Activated T-cell treated with anti-CD3 and anti-CD28 coated beads, Interleukin-2, amount 50 U/mL, for 48 hours (primary cell): ENCODE measurements at regions not wholly inside any gene's neighbourhood (a gene's known extent, or its start where the extent isn't known, plus 50 kb on each side); places are given as distances from the start of the nearest gene placed in this dataset.
"Not testable (repeated sequence)": the region's sequence is repeated elsewhere in the genome, so short reads cannot be mapped to it uniquely, and the experiment has no call there.

Source experiments
- DNase-seq, 2 experiments: peaks; one replicate each; pipeline ENCODE4 v3.0.0-alpha.2; 2020

DNA sequence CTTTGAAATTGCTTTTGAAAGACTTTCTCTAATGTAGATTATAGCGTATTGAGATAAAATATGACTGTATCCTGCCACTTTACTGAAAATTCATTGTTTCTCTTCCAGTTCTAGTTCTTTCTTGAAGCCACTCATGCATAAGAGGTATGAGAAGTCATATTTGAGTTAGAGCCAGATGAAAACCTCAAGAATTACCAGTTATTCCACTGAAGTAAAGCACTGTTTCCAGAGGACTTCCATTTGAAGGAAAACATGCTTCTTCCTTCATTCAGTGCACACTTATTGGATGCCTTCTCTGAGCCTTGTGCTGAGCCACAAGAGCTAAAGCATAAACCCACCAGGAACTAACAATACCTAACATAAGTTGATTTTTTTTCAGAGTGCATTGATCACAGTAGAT, 513.4 kb downstream of the ZNF385D start:
- no peak for DNase-seq

DNA sequence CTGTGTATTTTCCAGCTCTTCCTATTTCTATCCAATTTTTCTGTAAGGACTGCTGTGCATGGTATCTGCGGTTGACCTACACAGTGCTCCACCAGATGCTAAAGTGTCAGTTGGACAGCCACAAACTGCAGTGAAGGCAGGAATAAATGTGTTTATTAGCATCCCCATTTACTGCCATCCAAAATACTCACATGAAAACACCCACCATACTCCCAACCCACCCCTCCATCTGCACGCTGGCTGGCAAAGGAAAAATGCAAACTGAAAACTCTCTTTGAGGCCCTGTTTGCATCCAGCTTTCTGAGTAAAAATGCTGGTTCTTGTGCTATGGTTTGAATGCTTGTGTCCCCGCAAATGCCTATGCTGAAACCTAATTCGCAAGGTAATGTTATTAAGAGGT, 515.5 kb downstream of the ZNF385D start:
- no peak for DNase-seq

DNA sequence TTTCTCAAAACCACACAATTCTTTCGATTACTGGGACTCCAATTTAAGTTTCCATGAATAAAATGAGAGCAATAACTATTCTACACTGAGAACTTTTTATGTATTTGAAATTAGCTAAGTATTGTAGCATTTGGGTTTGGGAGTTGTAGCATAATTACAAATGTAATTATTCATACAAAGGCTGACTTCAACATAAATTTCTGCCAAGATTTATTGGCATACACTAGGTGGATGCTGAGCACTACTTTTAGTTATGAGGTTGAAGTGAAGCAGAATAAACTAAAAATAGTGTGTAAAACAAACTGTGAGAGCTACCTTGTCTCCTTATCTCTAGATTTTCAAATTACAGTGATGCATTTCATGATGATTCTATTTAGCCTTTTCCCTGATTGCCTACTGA, 516.1 kb downstream of the ZNF385D start:
- DNase-seq: no peak

DNA sequence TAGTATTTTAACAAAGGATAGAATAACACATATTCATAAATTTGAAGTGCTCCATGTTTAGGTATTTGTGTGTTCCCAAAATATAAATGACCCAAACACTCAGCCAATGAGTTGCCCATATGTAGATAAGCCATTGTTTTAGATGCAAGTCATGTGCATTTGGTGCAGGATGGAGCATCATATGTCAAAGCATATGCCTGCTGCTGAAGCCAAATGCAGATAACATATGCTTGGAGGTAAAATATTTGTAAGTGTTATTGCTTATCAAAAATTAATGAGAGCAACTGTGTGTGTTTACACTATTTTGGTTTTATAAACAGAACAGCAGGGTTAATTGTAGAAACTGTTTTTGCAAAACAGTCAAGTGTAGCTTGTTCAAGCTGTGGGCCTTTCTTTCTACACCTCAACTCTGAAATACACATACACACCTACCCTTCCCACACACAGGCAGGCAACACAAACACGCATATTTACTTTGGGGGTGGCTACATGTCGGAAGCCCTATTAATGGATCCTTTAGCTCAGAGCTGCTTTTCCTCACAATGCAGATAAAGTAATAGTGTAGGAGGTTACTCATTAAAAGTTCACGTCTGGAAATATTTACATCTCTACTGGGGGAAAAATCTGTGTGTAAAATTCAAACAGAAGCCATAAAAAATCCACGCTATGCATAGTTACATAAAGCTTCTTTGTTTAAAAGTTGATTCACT, 521.4 kb downstream of the ZNF385D start:
- DNase-seq: no peak

DNA sequence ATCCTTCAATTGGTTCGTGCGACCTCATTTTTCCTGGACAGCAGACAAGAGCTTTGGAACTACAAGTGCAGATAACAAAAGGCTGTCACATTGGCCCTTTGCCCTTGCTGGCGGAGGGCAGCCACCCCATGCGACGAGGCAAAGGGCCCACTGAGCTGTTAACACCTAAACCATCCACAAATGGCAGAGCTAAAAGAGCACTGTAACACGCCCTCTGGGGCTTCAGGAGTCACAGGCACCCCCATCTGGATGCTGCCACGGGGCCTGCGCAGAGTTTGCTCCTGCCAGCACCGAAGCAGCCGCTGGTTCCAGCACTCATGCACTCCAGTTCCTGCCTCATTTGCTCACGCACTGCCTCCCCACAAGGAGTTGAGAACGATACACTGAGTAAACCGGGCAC, 524.9 kb downstream of the ZNF385D start:
- DNase-seq: no peak

DNA sequence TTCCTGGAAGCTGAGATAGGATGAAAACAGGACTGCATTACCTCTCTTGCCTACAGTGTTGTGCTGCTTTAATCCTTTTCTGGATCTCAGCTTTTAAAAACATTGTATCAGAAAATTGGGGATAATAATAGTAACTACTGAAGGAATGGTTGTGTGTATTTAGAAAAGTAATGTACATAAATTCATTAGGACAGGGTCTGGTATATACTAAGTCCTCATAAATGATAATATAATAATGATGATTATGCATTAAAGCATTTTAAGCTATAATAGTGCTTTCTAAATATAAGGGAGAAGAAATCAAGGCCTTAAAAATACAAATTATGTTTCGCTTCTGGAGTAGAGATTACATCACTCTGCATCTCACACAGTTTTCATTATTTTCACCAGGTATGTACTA, 530.1 kb downstream of the ZNF385D start:
- no peak for DNase-seq

DNA sequence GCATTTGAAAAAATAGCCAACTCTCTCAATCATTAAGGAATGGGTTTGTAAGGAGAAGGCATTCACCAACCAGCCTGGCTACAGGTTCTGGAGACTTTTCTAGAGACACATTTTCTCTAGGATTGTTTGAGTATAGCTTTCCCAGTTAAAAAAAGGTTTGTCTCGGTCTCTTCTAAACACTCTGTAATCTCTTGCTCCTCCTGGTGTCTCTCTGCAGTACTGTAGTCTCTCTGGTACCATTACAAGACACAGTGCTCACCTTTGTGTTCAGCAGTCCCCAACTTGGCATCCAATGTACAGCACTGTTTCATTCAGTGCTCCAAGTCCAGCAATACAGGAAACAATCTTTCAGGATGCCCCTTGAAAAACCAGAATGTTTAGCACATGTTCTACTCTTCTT, 534.4 kb downstream of the ZNF385D start:
- DNase-seq: no peak

DNA sequence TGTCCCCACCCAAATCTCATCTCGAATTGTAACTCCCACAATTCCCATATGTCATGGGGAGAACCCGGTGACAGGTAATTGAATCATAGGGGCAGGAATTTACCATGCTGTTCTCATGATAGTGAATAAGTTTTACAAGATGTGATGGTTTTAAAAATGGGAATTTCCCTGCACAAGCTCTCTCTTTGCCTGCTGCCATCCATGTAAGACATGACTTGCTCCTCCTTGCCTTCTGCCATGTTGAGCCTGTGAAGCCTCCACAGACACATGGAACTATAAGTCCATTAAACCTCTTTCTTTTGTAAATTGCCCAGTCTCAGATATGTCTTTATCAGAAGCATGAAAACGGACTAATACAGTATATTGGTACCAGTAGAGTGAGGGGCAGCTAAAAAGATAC, 546.9 kb downstream of the ZNF385D start:
- DNase-seq: not testable (repeated sequence)

DNA sequence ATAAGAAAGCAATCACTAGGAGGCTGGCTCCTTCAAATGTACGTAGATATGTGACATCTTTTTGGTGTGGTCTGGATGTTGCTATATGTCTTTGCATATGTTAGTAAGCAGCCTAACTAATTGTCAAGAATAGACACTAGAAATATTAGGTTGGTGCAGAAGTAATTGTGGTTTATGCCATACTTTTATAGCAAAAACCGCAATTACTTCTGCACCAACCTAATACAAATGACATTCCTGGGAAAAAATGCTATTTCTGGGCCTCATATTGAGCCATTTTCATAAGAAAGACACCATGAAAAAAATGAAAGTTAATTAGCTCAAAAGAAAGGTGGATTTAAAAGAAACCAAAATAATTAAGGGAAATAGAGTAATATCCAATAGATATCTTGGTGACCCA, 555.8 kb downstream of the ZNF385D start:
- DNase-seq: no peak

DNA sequence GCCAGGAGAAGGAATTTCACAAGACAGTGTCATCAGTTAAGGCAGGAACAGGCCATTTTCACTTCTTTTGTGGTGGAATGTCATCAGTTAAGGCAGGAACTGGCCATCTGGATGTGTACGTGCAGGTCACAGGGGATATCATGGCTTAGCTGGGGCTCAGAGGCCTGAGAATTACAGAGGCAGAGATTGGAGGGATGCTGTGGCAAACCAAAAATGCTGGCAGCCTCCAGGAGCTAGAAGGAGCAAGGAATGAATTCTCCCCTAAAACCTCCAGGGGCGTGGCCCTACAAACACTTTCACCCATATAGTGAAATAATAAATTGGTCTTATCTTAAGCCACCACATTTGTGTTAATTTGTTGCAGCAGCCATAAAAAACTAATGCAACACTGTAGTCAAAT, 557.0 kb downstream of the ZNF385D start:
- not testable (repeated sequence) for DNase-seq

DNA sequence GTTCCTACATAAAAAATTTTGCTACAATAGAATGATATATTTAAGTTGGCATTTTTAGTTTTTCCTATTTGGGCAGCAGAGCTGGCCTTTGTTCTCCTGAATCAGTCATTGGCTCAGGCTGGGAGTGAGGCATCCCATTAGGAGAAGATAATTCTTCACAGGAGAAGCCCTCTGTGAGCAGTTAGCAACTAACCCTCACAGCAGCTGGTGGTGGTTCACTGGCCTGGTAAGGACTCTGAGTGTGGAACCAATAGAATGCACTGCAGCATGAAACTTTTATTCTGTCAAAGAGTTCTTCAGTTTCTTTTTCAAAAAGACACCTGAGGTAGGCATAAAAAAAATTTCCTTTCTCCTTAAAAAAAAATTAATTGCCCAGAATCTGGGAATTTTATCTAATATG, 562.6 kb downstream of the ZNF385D start:
- no peak for DNase-seq

DNA sequence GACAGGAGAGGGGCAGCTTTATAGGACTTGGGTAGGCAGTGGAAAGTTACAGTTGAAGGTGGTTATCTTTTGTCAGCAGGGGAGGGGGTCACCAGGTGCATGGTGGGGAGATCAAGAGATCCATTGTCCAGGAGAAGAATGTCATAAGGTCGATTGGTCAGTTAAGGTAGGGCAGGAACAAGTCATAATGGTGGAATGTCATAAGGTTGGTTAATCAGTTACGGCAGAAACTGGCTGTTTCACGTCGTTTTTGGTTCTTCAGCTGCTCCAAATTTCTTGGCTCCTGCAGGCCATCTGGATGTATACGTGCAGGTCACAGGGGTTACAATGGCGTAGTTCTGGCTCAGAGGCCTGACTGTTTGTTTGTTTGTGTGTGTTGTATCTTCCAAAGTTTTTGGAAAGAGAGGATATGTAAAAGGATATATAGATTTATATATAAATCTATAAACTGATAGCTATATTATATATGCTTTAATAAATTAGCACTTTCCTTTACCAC, 565.1 kb downstream of the ZNF385D start:
- DNase-seq: no peak

DNA sequence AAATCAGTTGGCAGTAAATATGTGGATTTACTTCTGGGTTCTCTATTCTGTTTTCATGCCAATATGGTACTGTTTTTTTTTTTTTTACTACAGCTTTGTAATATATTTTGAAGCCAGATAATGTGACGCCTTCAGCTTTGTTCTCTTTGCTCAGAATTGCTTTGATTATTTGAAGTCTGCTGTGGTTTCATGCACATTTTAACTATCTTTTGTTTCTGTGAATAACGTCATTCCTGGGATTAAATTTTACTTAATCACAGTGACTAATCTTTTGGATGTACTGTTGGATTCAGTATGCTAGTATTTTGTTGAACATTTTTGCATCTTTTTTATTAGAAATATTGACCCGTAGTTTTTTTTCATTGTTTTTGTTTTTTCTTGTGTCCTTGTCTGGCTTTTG, 576.5 kb downstream of the ZNF385D start:
- DNase-seq: no peak

DNA sequence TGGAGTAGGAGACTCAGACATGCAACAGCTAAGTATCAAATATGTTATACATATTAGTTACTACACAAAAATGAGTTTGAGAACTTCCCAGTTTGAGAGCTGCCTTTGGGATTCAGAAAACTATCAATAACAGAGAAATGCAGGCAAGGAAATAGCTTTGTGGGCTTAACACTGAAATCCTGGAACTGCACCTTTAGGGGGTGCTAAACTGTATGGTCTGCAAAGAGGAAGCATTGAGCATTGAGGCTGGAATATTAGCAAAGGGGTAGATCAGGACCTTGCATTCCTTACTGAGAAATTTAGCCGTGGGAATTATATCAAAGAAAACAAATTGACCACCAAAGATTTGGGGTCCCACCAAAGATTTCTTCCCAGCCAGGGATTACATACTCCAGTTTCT, 580.0 kb downstream of the ZNF385D start:
- no peak for DNase-seq

DNA sequence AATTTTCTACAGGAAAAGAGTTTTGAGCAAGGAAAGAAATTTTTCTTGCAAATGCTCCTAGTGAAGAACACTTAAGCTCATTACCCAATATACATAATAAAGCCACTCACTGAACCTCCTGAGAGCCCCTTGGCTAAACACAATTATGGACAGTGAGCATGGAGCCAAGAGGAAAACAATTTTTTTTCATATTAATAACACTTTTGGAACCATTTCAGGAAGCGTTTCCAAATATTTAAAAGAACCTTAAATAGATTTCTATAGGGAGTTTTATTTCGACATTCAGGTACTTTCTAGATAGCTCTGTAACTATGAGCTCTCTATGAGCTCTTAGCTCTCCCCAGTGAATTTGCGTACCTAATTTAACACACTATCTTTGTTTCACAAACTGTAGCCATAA, 581.1 kb downstream of the ZNF385D start:
- DNase-seq: no peak

DNA sequence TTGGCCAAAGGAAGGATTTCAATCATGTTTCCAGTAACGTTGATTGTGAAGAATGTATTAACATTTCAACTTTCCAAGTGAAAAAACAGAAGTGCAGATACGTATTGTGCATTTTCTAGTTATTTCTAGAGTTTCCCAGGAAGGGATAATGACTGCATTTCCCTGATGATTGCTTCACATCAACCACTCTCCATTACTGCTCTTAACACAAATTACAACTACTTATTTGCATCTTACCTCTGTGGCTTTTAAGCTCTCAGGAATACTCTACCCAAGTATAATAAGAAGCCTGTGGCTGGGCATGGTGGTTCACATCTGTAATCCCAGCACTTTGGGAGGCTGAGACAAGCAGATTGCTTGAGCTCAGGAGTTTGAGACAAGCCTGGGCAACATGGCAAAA, 582.5 kb downstream of the ZNF385D start:
- no peak for DNase-seq

DNA sequence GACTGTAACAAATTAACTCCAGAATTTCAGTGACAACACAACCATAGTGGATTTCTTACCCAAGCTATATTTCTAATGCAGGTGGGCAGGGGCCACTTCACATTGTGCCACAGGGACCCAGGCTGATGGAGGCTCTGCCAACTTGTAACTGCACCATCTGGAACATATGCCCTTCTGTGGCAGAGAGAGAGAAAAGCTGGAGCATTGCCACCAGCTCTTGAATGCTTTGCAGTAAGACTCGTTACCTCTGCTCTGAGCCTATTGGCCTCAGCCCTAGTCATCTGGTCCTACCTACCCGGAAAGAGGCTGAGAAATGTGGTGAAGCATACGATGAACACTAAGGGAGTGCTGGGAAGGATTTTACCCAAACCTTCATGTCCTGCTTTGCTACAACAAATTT, 587.1 kb downstream of the ZNF385D start:
- DNase-seq: no peak

DNA sequence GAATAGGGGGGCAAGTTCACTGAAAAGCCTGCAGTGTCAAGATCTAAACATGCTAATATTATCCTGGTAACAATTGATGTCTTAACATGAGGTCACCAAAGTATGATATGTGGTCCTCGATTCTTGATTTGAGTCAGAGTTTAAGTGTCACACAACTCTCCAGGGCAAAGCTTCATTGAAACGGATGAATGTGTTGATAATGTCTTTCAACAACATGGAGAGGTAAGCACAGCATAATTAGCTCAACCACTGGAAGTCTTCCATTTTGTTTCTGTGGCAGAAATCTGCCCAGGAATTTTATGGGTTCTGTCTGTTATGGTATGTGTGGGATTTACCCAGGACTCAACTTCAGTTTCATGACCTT, 591.5 kb downstream of the ZNF385D start:
- DNase-seq: no peak

DNA sequence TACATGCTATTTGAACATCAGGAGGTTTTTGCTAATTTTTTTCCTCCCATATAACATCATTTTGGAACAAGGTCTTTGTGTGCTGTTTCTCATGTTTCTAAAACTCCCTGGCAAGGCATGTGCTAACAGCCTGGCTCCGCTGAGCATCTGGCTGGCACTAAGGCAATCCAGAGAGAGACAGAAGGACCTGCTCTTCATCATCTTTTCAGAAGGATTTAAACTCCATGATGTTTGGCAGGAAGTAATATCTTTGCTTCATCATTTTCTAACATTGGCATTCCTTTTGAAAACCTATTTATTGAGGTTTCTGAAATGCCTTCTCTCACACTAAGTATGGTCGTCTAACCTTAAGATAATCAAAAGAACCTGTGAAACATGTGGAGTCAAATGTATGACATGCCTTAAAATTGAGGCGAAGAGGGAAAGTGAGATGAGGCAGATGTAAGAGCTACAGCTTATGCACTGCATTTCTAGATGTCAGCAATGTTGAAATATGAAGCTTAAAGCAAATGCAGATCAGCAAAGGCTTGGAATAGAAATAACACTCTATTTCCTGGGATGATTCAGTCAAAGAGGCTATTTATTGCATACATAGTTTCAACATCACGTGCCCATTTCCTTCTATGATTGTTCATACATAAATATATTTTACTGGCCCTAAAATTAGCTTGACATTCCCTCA, 592.0 kb downstream of the ZNF385D start:
- no peak for DNase-seq

DNA sequence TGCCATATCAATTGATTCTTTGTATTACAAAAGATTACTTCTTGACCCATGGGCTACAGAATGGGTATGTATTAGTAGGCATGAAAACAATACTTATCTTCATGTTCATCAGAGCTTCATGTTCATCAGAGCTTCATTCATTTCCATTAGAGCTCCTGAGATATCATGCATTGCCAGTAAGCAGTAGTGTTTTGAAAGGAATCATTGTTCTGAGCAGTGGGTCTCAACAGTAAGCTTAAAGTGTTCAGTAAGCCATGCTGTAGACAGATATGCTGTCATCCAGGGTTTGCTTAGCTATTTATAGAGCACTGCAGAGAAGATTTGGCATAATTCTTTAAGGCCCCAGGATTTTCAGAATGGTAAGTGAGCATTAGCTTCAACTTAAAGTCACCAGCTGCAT, 596.1 kb downstream of the ZNF385D start:
- no peak for DNase-seq

DNA sequence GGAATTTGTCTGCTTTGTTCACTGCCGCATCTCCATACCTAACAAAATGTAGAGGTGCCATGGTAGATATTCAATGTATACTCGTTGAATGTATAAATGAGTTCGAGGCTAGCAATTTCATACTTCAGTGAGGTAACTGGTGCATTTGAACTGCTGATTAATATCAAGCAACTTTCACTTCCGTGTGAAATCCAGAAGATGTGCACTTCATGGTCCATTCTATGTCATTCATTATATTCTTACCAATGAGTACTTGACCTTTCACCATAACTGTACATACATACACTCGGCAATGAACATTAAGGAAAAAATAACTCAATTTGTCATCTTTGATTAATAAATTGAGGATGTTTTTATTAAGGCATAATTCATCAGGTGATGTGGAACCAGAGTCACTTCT, 598.5 kb downstream of the ZNF385D start:
- DNase-seq: no peak

DNA sequence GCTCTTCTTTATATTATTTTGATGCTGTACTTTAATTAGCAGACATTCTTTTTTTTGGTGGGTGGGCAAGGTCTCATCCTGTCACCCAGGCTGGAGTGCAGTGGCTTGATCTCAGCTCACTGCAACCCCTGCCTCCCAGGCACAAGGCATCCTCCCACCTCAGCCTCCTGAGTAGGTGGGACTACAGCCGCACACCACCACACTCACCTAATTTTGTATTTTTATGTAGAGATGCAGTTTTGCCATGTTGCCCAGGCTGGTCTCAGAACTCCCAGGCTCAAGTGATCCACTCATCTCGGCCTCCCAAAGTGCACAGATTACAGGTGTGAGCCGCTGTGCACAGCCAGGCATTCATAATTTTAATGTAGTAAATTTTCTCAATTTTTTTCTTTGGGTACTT, 608.1 kb downstream of the ZNF385D start:
- no peak for DNase-seq

DNA sequence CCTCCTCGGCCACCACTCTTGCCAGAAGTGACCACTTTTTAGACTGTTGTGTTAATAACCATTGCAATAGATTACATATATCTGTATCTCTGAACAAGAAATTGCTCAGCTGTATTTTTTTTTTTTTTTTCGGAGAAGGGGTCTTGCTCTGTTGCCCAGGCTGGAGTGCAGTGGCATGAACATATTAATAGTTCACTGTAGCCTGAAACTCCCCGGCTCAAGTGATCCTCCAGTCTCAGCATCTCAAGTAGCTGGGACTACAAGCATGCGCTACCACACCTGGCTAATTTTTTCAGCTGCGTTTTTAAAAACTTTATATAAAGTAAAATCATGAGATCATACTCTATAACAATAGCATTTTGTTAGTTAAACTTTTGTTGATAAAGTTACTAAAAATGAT, 609.0 kb downstream of the ZNF385D start:
- no peak for DNase-seq

DNA sequence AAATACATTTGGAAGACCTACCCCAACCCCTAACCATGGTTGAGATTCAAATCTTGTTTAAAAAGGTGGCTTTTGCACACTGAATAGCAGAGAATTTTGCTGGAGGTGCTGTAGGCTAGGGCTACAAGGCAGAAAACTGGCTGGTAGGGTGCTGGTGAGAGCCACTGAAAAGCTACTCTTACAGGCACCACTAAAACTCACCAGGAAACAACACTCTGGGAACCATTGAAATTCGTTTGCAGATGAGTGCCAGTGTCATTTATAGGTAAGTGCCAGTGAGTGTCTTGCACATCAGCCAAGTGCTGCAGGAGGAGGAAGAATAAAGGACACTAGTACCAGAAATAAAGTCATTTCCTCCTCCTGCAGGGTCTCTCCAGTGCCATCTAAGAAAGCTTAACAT, 610.2 kb downstream of the ZNF385D start:
- no peak for DNase-seq

DNA sequence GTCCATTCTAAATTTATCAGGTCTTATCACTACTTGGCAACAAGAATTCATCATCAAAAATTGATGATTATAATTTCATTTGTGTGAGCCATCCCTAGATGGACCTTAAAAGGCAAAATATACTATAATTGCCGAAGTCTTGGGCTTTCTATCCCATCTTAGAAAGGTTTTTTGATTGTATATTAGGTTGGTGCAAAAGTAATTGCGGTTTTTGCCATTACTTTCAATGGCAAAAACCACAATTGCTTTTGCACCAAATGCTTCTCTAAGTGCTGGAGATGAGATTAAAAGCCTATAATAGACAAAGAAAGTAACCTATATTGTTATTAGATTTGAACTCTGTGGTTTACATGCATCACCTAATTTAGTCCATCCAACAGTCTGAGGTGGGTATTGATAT, 612.9 kb downstream of the ZNF385D start:
- no peak for DNase-seq
